HCT116 (cell line): ENCODE measurements at regions not wholly inside any gene's neighbourhood (a gene's known extent, or its start where the extent isn't known, plus 50 kb on each side); places are given as distances from the start of the nearest gene placed in this dataset.
"Not testable (repeated sequence)": the region's sequence is repeated elsewhere in the genome, so short reads cannot be mapped to it uniquely, and the experiment has no call there.

Source experiments
- ATAC-seq: fragments of 200-7000 bp; cut with Tn5 transposase; 2 replicates; pipeline ENCODE4 v1.9.1; 2020; ENCODE audit warnings: mild to moderate bottlenecking, moderate library complexity
- BruUV-seq: library from RNA; stranded (reverse); fragments of 400-500 nt; replicated peaks from 2 replicates; lab custom pipeline; 2021; lab: Mats Ljungman, UMichigan
- CTCF ChIA-PET: fragments of 300-600 bp; sonication (Branson Sonifier 250); formaldehyde crosslinking; loops from one replicate; lab custom pipeline; 2021; ENCODE audit warnings: antibody characterized with exemption; lab: Charles Lee
- POLR2A ChIA-PET: fragments of 300-600, 350-600 bp; sonication (Branson Sonifier 250); formaldehyde crosslinking; loops from one replicate; lab custom pipeline; 2021; ENCODE audit warnings: antibody characterized with exemption; lab: Charles Lee
- RAD21 ChIA-PET, 2 experiments: fragments of 300-600 bp; sonication (Branson Sonifier 250); formaldehyde crosslinking; loops; one replicate each; lab custom pipeline; 2023; ENCODE audit warnings: low total read pairs in 2 of 2; ENCODE audit not compliant: uncharacterized antibody in 2 of 2, unreplicated experiment in 2 of 2, low non-redundant PET in 1 of 2; lab: Charles Lee
- DNase-seq: peaks from one replicate; pipeline ENCODE4 v3.0.0-alpha.2; 2010; ENCODE audit warnings: low read depth, low spot score
- H2AFZ ChIP-seq: fragments of 200-600 bp; shearing (Covaris generic), sonication (generic); 2 replicates; pipeline ENCODE4 v1.6.1; 2017; ENCODE audit warnings: low read depth, mixed run types, mixed read lengths, antibody characterized with exemption, low read length; ENCODE audit not compliant: poor library complexity, severe bottlenecking
- H3K27ac ChIP-seq: 2 replicates; pipeline ENCODE4 v1.5.1; 2012; ENCODE audit warnings: low read depth, low read length
- H3K27me3 ChIP-seq: fragments of 200-600 bp; sonication (generic); 2 replicates; pipeline ENCODE4 v1.6.1; 2016; ENCODE audit warnings: mixed run types, low read length, mixed read lengths; ENCODE audit not compliant: insufficient read depth
- H3K36me3 ChIP-seq, 2 experiments: fragments of 200-500 bp in 1 of 2; fragments of 200-600 bp in 1 of 2; sonication (Bioruptor generic) in 1 of 2; sonication (generic) in 1 of 2; 2 replicates each; pipeline versions ENCODE4 v1.5.1 to v1.6.1; 2014 to 2016; ENCODE audit warnings: low read length in 2 of 2, inconsistent platforms in 1 of 2, mixed read lengths in 1 of 2, mixed run types in 1 of 2; ENCODE audit not compliant: insufficient read depth in 2 of 2, control insufficient read depth in 1 of 2
- H3K4me1 ChIP-seq, 2 experiments: fragments of 200-600 bp in 1 of 2; sonication (generic) in 1 of 2; 2 replicates each; pipeline versions ENCODE4 v1.5.1 to v1.6.1; 2012 to 2017; ENCODE audit warnings: low read length in 2 of 2, inconsistent platforms in 1 of 2, mild to moderate bottlenecking in 1 of 2, mixed read lengths in 1 of 2, mixed run types in 1 of 2, moderate library complexity in 1 of 2; ENCODE audit not compliant: insufficient read depth in 2 of 2, control insufficient read depth in 1 of 2
- H3K4me2 ChIP-seq: fragments of 200-600 bp; sonication (generic); 2 replicates; pipeline ENCODE4 v1.6.1; 2017; ENCODE audit warnings: mixed run types, low read length, mixed read lengths
- H3K4me3 ChIP-seq, 2 experiments: fragments of 200-600 bp in 1 of 2; sonication (generic) in 1 of 2; replicated peaks in 1 of 2; 2 replicates each; pipeline ENCODE4 v1.5.1; 2011 to 2016; ENCODE audit warnings: low read length in 2 of 2, control low read depth in 1 of 2, low read depth in 1 of 2, mild to moderate bottlenecking in 1 of 2, mixed read lengths in 1 of 2, mixed run types in 1 of 2
- H3K79me2 ChIP-seq: fragments of 200-600 bp; sonication (generic); 2 replicates; pipeline ENCODE4 v1.6.1; 2017; ENCODE audit warnings: mild to moderate bottlenecking, mixed run types, low read length, moderate library complexity, mixed read lengths; ENCODE audit not compliant: insufficient read depth
- H3K9ac ChIP-seq: fragments of 200-600 bp; sonication (generic); 2 replicates; pipeline ENCODE4 v1.6.1; 2016; ENCODE audit warnings: low read length, mixed read lengths
- H3K9me2 ChIP-seq: fragments of 200-600 bp; sonication (generic), shearing (Covaris generic); 2 replicates; pipeline ENCODE4 v1.6.1; 2017; ENCODE audit warnings: mixed run types, mild to moderate bottlenecking, moderate library complexity; ENCODE audit not compliant: insufficient read depth
- H3K9me3 ChIP-seq, 2 experiments: fragments of 200-500 bp in 1 of 2; fragments of 200-600 bp in 1 of 2; sonication (Bioruptor generic) in 1 of 2; sonication (generic) in 1 of 2; 2 replicates each; pipeline ENCODE4 v1.6.1; 2014 to 2017; ENCODE audit warnings: low read length in 2 of 2, mixed read lengths in 2 of 2, inconsistent platforms in 1 of 2, low read depth in 1 of 2, mild to moderate bottlenecking in 1 of 2, mixed run types in 1 of 2, moderate library complexity in 1 of 2; ENCODE audit not compliant: control insufficient read depth in 1 of 2, insufficient read depth in 1 of 2
- H4K20me1 ChIP-seq: fragments of 200-600 bp; sonication (generic), shearing (Covaris generic); 2 replicates; pipeline ENCODE4 v1.6.1; 2017; ENCODE audit warnings: mixed run types, mild to moderate bottlenecking, moderate library complexity; ENCODE audit not compliant: insufficient read depth
- CBX3 ChIP-seq: IDR thresholded peaks from 2 replicates; pipeline ENCODE4 v1.6.1; 2012; ENCODE audit warnings: low read depth
- CEBPB ChIP-seq: IDR thresholded peaks from 2 replicates; pipeline ENCODE4 v1.6.1; 2012; ENCODE audit warnings: low read depth
- EGR1 ChIP-seq: IDR thresholded peaks from 2 replicates; pipeline ENCODE4 v1.6.1; 2012; ENCODE audit warnings: low read depth
- EZH2 ChIP-seq: fragments of 200-600 bp; sonication (generic); IDR thresholded peaks from 2 replicates; pipeline ENCODE4 v1.6.1; 2017; ENCODE audit warnings: antibody characterized with exemption, mixed run types
- EZH2phosphoT487 ChIP-seq: fragments of 200-600 bp; IDR thresholded peaks from 2 replicates; pipeline ENCODE4 v1.6.1; 2018; ENCODE audit warnings: antibody characterized with exemption, borderline replicate concordance
- FOSL1 ChIP-seq: IDR thresholded peaks from 2 replicates; pipeline ENCODE4 v1.6.1; 2012; ENCODE audit warnings: low read depth
- JUND ChIP-seq: IDR thresholded peaks from 2 replicates; pipeline ENCODE4 v1.6.1; 2012
- POLR2A ChIP-seq: IDR thresholded peaks from 2 replicates; pipeline ENCODE4 v1.7.0; 2011; ENCODE audit warnings: borderline replicate concordance; ENCODE audit not compliant: insufficient read depth, insufficient read length; ENCODE audit errors: extremely low read depth
- RAD21 ChIP-seq: IDR thresholded peaks from 2 replicates; pipeline ENCODE4 v1.6.1; 2012; ENCODE audit warnings: low read depth, mild to moderate bottlenecking
- SIN3A ChIP-seq: IDR thresholded peaks from 2 replicates; pipeline ENCODE4 v1.6.1; 2012; ENCODE audit warnings: low read depth
- SRF ChIP-seq: IDR thresholded peaks from 2 replicates; pipeline ENCODE4 v1.6.1; 2012; ENCODE audit warnings: low read depth
- ZFX ChIP-seq: fragments of 450-650 bp; IDR thresholded peaks from 2 replicates; pipeline ENCODE4 v1.6.1; 2017
- intact Hi-C: fragments of 100-400 bp; cut with micrococcal nuclease; formaldehyde crosslinking; loops from 2 replicates; pipeline ENCODE4 v1.10.0; 2022
- TF ChIP-seq, protein P1 (sequence below): IDR thresholded peaks from 2 replicates; pipeline ENCODE4 v1.6.1; 2012; ENCODE audit warnings: low read depth
- TF ChIP-seq, protein P2 (sequence below): IDR thresholded peaks from 2 replicates; pipeline ENCODE4 v1.6.1; 2011; ENCODE audit warnings: mild to moderate bottlenecking, low read length, moderate library complexity; ENCODE audit not compliant: insufficient replicate concordance; ENCODE audit errors: extremely low read depth

DNA sequence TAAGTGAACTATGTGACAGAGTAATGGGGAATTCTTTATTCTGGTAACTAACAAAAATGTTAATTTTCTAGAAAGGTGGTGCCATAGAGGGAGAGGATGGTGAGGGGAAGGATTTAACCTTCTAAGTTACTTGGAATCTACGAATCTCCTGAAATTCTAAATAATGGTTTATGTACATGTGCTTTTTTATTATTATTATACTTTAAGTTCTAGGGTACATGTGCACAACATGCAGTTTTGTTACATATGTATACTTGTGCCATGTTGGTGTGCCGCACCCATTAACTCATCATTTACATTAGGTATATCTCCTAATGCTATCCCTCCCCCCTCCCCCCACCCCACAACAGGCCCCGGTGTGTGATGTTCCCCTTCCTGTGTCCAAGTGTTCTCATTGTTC is 227.1 kb upstream of the MME start:
- H3K4me3 ChIP-seq, CTCF ChIA-PET, H4K20me1 ChIP-seq, H3K9me3 ChIP-seq, H3K36me3 ChIP-seq, intact Hi-C loops, H3K4me1 ChIP-seq, RAD21 ChIA-PET, H3K9ac ChIP-seq, DNase-seq, H3K4me2 ChIP-seq, BruUV-seq, H3K27ac ChIP-seq, H3K27me3 ChIP-seq, ATAC-seq, H3K79me2 ChIP-seq, H2AFZ ChIP-seq, POLR2A ChIA-PET, H3K9me2 ChIP-seq: not testable (repeated sequence)

DNA sequence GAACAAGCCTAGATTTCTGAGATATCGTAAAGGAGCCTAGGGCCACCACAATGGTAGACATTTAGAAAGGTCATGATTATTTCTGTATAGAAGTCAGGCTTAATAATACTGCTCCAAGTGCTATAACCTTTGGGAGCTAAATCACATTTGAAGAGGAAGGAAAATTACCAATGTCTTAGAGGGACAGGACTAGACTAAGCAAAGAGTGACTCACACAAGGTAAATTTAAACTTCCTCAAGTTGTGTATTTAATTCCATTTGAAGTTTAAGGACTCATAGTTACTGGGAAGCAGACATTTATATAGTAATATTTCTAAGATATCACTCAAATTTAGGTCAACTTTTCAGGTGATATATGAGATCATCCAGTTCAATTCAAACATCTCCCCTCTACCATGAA is 227.6 kb upstream of the MME start:
- Histone ChIP-seq H3K36me3 (no peaks in the 10 kb centered on the region), H3K9me2 (no peaks in the 10 kb centered on the region), H3K4me1 (no peaks in the 10 kb centered on the region), H3K79me2 (no peaks in the 10 kb centered on the region), H3K9me3 (no peaks in the 10 kb centered on the region), H3K4me3 (no peak overlapping the region), H3K27ac (no peak overlapping the region), H2AFZ (no peak overlapping the region), H3K27me3 (no peaks in the 10 kb centered on the region), H3K9ac (no peak overlapping the region), H4K20me1 (no peaks in the 10 kb centered on the region), H3K4me2 (no peak overlapping the region)
- ChIA-PET RAD21 (no interaction called here), CTCF (no interaction called here), POLR2A (no interaction called here)
- intact Hi-C loops, result no loop called here
- no TSS peak for BruUV-seq
- TF ChIP-seq EZH2phosphoT487, result no peak
- TF ChIP-seq EGR1, result no peak
- TF ChIP-seq JUND, result no peak
- TF ChIP-seq, protein P1, sequence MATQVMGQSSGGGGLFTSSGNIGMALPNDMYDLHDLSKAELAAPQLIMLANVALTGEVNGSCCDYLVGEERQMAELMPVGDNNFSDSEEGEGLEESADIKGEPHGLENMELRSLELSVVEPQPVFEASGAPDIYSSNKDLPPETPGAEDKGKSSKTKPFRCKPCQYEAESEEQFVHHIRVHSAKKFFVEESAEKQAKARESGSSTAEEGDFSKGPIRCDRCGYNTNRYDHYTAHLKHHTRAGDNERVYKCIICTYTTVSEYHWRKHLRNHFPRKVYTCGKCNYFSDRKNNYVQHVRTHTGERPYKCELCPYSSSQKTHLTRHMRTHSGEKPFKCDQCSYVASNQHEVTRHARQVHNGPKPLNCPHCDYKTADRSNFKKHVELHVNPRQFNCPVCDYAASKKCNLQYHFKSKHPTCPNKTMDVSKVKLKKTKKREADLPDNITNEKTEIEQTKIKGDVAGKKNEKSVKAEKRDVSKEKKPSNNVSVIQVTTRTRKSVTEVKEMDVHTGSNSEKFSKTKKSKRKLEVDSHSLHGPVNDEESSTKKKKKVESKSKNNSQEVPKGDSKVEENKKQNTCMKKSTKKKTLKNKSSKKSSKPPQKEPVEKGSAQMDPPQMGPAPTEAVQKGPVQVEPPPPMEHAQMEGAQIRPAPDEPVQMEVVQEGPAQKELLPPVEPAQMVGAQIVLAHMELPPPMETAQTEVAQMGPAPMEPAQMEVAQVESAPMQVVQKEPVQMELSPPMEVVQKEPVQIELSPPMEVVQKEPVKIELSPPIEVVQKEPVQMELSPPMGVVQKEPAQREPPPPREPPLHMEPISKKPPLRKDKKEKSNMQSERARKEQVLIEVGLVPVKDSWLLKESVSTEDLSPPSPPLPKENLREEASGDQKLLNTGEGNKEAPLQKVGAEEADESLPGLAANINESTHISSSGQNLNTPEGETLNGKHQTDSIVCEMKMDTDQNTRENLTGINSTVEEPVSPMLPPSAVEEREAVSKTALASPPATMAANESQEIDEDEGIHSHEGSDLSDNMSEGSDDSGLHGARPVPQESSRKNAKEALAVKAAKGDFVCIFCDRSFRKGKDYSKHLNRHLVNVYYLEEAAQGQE, result no peak
- no peak for TF ChIP-seq RAD21
- TF ChIP-seq, protein P2, sequence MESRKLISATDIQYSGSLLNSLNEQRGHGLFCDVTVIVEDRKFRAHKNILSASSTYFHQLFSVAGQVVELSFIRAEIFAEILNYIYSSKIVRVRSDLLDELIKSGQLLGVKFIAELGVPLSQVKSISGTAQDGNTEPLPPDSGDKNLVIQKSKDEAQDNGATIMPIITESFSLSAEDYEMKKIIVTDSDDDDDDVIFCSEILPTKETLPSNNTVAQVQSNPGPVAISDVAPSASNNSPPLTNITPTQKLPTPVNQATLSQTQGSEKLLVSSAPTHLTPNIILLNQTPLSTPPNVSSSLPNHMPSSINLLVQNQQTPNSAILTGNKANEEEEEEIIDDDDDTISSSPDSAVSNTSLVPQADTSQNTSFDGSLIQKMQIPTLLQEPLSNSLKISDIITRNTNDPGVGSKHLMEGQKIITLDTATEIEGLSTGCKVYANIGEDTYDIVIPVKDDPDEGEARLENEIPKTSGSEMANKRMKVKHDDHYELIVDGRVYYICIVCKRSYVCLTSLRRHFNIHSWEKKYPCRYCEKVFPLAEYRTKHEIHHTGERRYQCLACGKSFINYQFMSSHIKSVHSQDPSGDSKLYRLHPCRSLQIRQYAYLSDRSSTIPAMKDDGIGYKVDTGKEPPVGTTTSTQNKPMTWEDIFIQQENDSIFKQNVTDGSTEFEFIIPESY, result no peak
- TF ChIP-seq CEBPB, result no peak
- TF ChIP-seq FOSL1, result no peak
- no peak for TF ChIP-seq SIN3A
- TF ChIP-seq POLR2A, result no peak
- TF ChIP-seq SRF, result no peak
- TF ChIP-seq CBX3, result no peak
- TF ChIP-seq ZFX, result no peak
- no peak for TF ChIP-seq EZH2
- DNase-seq (no peak), ATAC-seq (no peak)
